Stomach (tissue), 8 donors: ENCODE measurements at regions not wholly inside any gene's neighbourhood (a gene's known extent, or its start where the extent isn't known, plus 50 kb on each side); places are given as distances from the start of the nearest gene placed in this dataset.

Experiments used
- DNase-seq, 2 donors: peaks; one replicate each; pipeline versions ENCODE4 v3.0.0 to v3.0.0-alpha.2; 2013 to 2019
- H3K27ac ChIP-seq, 5 donors: fragments of 200-600 bp in 4 of 5; sonication (generic) in 4 of 5; one replicate each; pipeline ENCODE4 v1.5.1; 2013 to 2019; ENCODE audit warnings: mild to moderate bottlenecking in 1 of 5, moderate library complexity in 1 of 5
- H3K27me3 ChIP-seq, 3 donors: fragments of 200-600 bp; sonication (generic); one replicate each; pipeline ENCODE4 v1.5.1; 2017 to 2019; ENCODE audit warnings: mixed run types in 1 of 3
- H3K36me3 ChIP-seq, 4 donors: fragments of 200-600 bp; sonication (generic); 1 replicate in 3 of 4; 2 replicates in 1 of 4; pipeline ENCODE4 v1.5.1; 2016 to 2019
- H3K4me1 ChIP-seq, 4 donors: fragments of 200-600 bp; sonication (generic); one replicate each; pipeline ENCODE4 v1.5.1; 2016 to 2019
- H3K4me3 ChIP-seq, 4 donors: fragments of 200-600 bp; sonication (generic) in 3 of 4; one replicate each; pipeline ENCODE4 v1.5.1; 2016 to 2019; ENCODE audit warnings: mild to moderate bottlenecking in 1 of 4
- H3K9me3 ChIP-seq, 4 donors: fragments of 200-600 bp; sonication (generic); one replicate each; pipeline ENCODE4 v1.5.1; 2016 to 2019
- CTCF ChIP-seq, 7 experiments: fragments of 450-650 bp in 4 of 7; fragments of 200-600 bp in 3 of 7; sonication (generic) in 3 of 7; IDR thresholded peaks; one replicate each; pipeline ENCODE4 v1.5.1; 2016 to 2019; ENCODE audit warnings: antibody characterized with exemption in 7 of 7, control low read depth in 2 of 7, mild to moderate bottlenecking in 1 of 7
- EP300 ChIP-seq: sonication (generic); formaldehyde crosslinking; IDR thresholded peaks from one replicate; pipeline ENCODE4 v1.6.1; 2017; ENCODE audit warnings: antibody characterized with exemption
- POLR2A ChIP-seq, 4 donors: fragments of 450-650 bp; IDR thresholded peaks; one replicate each; pipeline ENCODE4 v1.6.1; 2016; ENCODE audit warnings: antibody characterized with exemption in 4 of 4, control low read depth in 2 of 4, mild to moderate bottlenecking in 1 of 4, moderate library complexity in 1 of 4
- POLR2AphosphoS5 ChIP-seq, 3 donors: sonication (generic); formaldehyde crosslinking; IDR thresholded peaks; one replicate each; pipeline ENCODE4 v1.6.1; 2016; ENCODE audit warnings: antibody characterized with exemption in 3 of 3
- WGBS, 5 donors: extraction: QIAGEN DNeasy Blood & Tissue Kit in 3 of 5; methylation state at CpG; one replicate each; pipeline versions ENCODE4 v1.1.5 to v1.1.7; 2013 to 2018; 5-methylcytosine and 5-hydroxymethylcytosine counted together
- intact Hi-C: fragments of 100-400 bp; cut with DNase I; formaldehyde crosslinking; loops from one replicate; pipeline ENCODE4 v1.15.1; 2023; ENCODE audit warnings: low total_unique reads
- donor health status: healthy with polysubstance abuse.
- donor health status: Bipolar disorder and iron deficiency.
- donor health status: healthy.

- no peaks in the 10 kb centered on the region for H3K4me1 ChIP-seq
- H3K36me3 ChIP-seq = no peaks in the 10 kb centered on the region
- no peak for DNase-seq
- TF ChIP-seq POLR2A (IDR thresholded peaks at IDR 0.05) = no peak
- TF ChIP-seq CTCF (IDR thresholded peaks at IDR 0.05) = no peak
- TF ChIP-seq POLR2AphosphoS5 (IDR thresholded peaks at IDR 0.05) = no peak
- TF ChIP-seq EP300 = no peak
- H3K4me3 ChIP-seq = no peak overlapping the region
- H3K27me3 ChIP-seq = no peaks in the 10 kb centered on the region
- 89 to 97% (median 93%) methylated on average over 1 of the region's 1 CpG for WGBS, 5 donors
- no peaks in the 10 kb centered on the region for H3K9me3 ChIP-seq
- intact Hi-C loops = no loop called here
- no peak overlapping the region for H3K27ac ChIP-seq
Observed at GRCh38 chr12:23450810-23451209, 498.7 kb downstream of the SOX5 start.

- no peak for TF ChIP-seq CTCF (IDR thresholded peaks at IDR 0.05)
- TF ChIP-seq EP300 = no peak
- TF ChIP-seq POLR2AphosphoS5 (IDR thresholded peaks at IDR 0.05) = no peak
- no peak for TF ChIP-seq POLR2A (IDR thresholded peaks at IDR 0.05)
Observed at GRCh38 chr12:23455283-23455682, 494.2 kb downstream of the SOX5 start.

DNA sequence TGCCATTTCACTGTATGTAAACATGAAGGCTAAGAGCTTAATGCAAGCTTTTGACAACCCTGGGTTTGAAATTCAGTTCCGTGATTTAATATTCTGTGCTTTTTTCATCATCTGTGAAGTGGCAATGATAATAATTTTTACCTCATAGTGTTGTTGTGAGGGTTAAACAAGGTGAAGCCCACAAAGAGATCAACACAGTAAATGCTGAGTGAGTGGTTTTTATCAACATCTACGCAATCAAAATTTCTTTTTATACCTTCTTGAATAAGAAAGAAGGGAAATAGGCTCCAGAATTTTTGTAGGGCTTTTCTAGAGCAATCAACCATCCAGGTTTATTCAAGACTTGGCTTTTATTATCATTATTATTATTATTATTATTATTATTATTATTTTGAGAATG is 490.8 kb downstream of the SOX5 start:
- no peaks in the 10 kb centered on the region for H3K36me3 ChIP-seq
- 88 to 89% (median 89%) methylated on average over 2 of the region's 2 CpGs for WGBS, 5 donors
- no peaks in the 10 kb centered on the region for H3K27me3 ChIP-seq
- intact Hi-C loops = no loop called here
- no peak overlapping the region for H3K27ac ChIP-seq
- no peak overlapping the region for H3K4me3 ChIP-seq
- DNase-seq = no peak
- peaks cover 0 to 6% (median 0%) of the 10 kb centered on the region in 4 donors for H3K9me3 ChIP-seq
- no peak for TF ChIP-seq POLR2AphosphoS5 (IDR thresholded peaks at IDR 0.05)
- no peak for TF ChIP-seq EP300
- TF ChIP-seq POLR2A (IDR thresholded peaks at IDR 0.05) = no peak
- no peak for TF ChIP-seq CTCF (IDR thresholded peaks at IDR 0.05)
- H3K4me1 ChIP-seq = no peaks in the 10 kb centered on the region

More at GRCh38 chr12:23455283-23455682, 494.2 kb downstream of the SOX5 start:
- Histone ChIP-seq H3K36me3 (no peaks in the 10 kb centered on the region), H3K27ac (no peak overlapping the region), H3K9me3 (no peaks in the 10 kb centered on the region), H3K4me1 (no peaks in the 10 kb centered on the region), H3K4me3 (no peak overlapping the region), H3K27me3 (no peaks in the 10 kb centered on the region)
- intact Hi-C loops = no loop called here
- no peak for DNase-seq
- WGBS, 5 donors = 71 to 90% (median 78%) methylated on average over 2 of the region's 2 CpGs

DNA sequence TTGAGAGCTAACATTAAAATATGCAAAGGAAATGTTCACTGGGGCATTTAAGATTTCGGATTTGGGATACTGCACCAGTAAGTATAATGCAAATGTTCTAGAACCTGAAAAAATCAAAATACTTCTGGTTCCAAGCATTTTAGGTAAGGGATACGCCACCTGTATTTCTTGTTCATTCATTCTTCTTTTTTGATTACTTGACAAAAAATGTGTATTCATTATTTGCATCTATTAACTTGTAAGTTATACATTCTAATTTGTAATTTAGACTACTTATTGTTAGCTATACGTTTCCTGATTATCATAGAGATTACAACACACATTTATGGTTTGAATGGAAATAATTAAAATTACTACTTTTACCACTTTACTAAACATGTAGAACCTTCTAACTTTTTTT is 486.9 kb downstream of the SOX5 start:
- Histone ChIP-seq H3K9me3 (peaks cover 0 to 32% (median 10%) of the 10 kb centered on the region in 4 donors), H3K27me3 (no peaks in the 10 kb centered on the region), H3K27ac (no peak overlapping the region), H3K4me3 (no peak overlapping the region), H3K4me1 (no peaks in the 10 kb centered on the region), H3K36me3 (no peaks in the 10 kb centered on the region)
- no peak for DNase-seq
- intact Hi-C loops = no loop called here
- 47 to 76% (median 54%) methylated on average over 3 of the region's 3 CpGs for WGBS, 5 donors
- TF ChIP-seq POLR2A (IDR thresholded peaks at IDR 0.05) (no peak), CTCF (IDR thresholded peaks at IDR 0.05) (no peak), POLR2AphosphoS5 (IDR thresholded peaks at IDR 0.05) (no peak), EP300 (no peak)
